Endodermal cell (in vitro differentiated cells): ENCODE measurements at regions not wholly inside any gene's neighbourhood (a gene's known extent, or its start where the extent isn't known, plus 50 kb on each side); places are given as distances from the start of the nearest gene placed in this dataset.

Experiments
- DNase-seq: peaks from one replicate; pipeline ENCODE4 v3.0.0-alpha.2; 2017
- H3K27ac ChIP-seq: 2 replicates; pipeline ENCODE4 v1.5.1; 2013; ENCODE audit warnings: mild to moderate bottlenecking, low read depth, low read length, moderate library complexity
- H3K27me3 ChIP-seq: 2 replicates; pipeline ENCODE4 v1.6.1; 2013; ENCODE audit warnings: mild to moderate bottlenecking, low read length, moderate library complexity; ENCODE audit not compliant: insufficient read depth, control insufficient read depth, poor library complexity, severe bottlenecking
- H3K36me3 ChIP-seq: 2 replicates; pipeline ENCODE4 v1.7.0; 2013; ENCODE audit warnings: mild to moderate bottlenecking, low read length, moderate library complexity; ENCODE audit not compliant: control insufficient read depth, insufficient read depth
- H3K4me1 ChIP-seq: one replicate; pipeline ENCODE4 v1.7.0; 2013; ENCODE audit warnings: low read length; ENCODE audit not compliant: control insufficient read depth, insufficient read depth
- H3K4me3 ChIP-seq: 2 replicates; pipeline ENCODE4 v1.5.1; 2013; ENCODE audit warnings: mild to moderate bottlenecking, low read length, moderate library complexity
- H3K9ac ChIP-seq: 2 replicates; pipeline ENCODE4 v1.6.1; 2013; ENCODE audit warnings: mild to moderate bottlenecking, low read length, moderate library complexity; ENCODE audit not compliant: poor library complexity, severe bottlenecking; ENCODE audit errors: extremely low read depth
- H3K9me3 ChIP-seq: 2 replicates; pipeline ENCODE4 v1.6.1; 2013; ENCODE audit warnings: mild to moderate bottlenecking, low read length, moderate library complexity; ENCODE audit not compliant: control insufficient read depth
- H3K27ac Mint-ChIP-seq: 2 replicates; pipeline ENCODE4 v1.8.0; 2020; ENCODE audit warnings: mixed read lengths
- H3K27me3 Mint-ChIP-seq: 2 replicates; pipeline ENCODE4 v1.8.0; 2021; ENCODE audit warnings: mild to moderate bottlenecking, mixed read lengths; ENCODE audit not compliant: insufficient read depth
- H3K36me3 Mint-ChIP-seq: 2 replicates; pipeline ENCODE4 v1.8.0; 2020; ENCODE audit warnings: low read depth, mixed read lengths
- H3K4me1 Mint-ChIP-seq: 2 replicates; pipeline ENCODE4 v1.8.0; 2020; ENCODE audit warnings: mixed read lengths
- H3K4me3 Mint-ChIP-seq: 2 replicates; pipeline ENCODE4 v1.8.0; 2020; ENCODE audit warnings: mild to moderate bottlenecking, moderate library complexity, mixed read lengths
- H3K9me3 Mint-ChIP-seq: 2 replicates; pipeline ENCODE4 v1.8.0; 2020; ENCODE audit warnings: mild to moderate bottlenecking, mixed read lengths
- CTCF ChIP-seq: fragments of 200-600 bp; sonication (generic); conservative IDR thresholded peaks from 2 replicates; pipeline ENCODE4 v1.5.0; 2021; ENCODE audit warnings: antibody characterized with exemption, mild to moderate bottlenecking
- WGBS, 2 experiments: methylation state at CpG; one replicate each; pipeline versions ENCODE4 v1.1.5 to v1.1.7; 2013; ENCODE audit warnings: missing lambda C conversion rate in 2 of 2, mixed read lengths in 1 of 2; ENCODE audit not compliant: insufficient coverage in 1 of 2, insufficient read length in 1 of 2; 5-methylcytosine and 5-hydroxymethylcytosine counted together

GRCh38 chr5:20276959-20277263, 288.9 kb upstream of the CDH18 start:
- Mint-ChIP-seq H3K27me3 (peaks cover 6% of the 10 kb centered on the region), H3K27ac (peak overlapping the region; percentile 19), H3K9me3 (peaks cover 9% of the 10 kb centered on the region), H3K4me3 (no peak overlapping the region), H3K4me1 (peaks cover 3% of the 10 kb centered on the region), H3K36me3 (peaks cover 2% of the 10 kb centered on the region)
- H3K27ac ChIP-seq, result no peak overlapping the region
- no peaks in the 10 kb centered on the region for H3K36me3 ChIP-seq
- H3K27me3 ChIP-seq, result no peaks in the 10 kb centered on the region
- no peaks in the 10 kb centered on the region for H3K4me1 ChIP-seq
- TF ChIP-seq CTCF, result no peak
- no peak overlapping the region for H3K9ac ChIP-seq
- 86 to 88% methylated on average over 4 to 5 of the region's 5 CpGs for WGBS, 2 experiments
- peak; percentile 47 for DNase-seq
- peaks cover 11% of the 10 kb centered on the region for H3K9me3 ChIP-seq
- no peak overlapping the region for H3K4me3 ChIP-seq

GRCh38 chr5:20276061-20276958, 288.3 kb upstream of the CDH18 start:
- H3K9me3 Mint-ChIP-seq, result peaks cover 9% of the 10 kb centered on the region
- no peaks in the 10 kb centered on the region for H3K4me1 ChIP-seq
- peak; percentile 48 for DNase-seq
- H3K36me3 Mint-ChIP-seq, result peaks cover 2% of the 10 kb centered on the region
- no peak overlapping the region for H3K27ac ChIP-seq
- no peak for TF ChIP-seq CTCF
- no peaks in the 10 kb centered on the region for H3K27me3 ChIP-seq
- 77 to 79% methylated on average over 3 of the region's 3 CpGs for whole genome bisulfite sequencing, 2 experiments
- H3K9ac ChIP-seq, result no peak overlapping the region
- peaks cover 6% of the 10 kb centered on the region for H3K27me3 Mint-ChIP-seq
- H3K27ac Mint-ChIP-seq, result peak overlapping the region; percentile 19
- peaks cover 3% of the 10 kb centered on the region for H3K4me1 Mint-ChIP-seq
- peaks cover 11% of the 10 kb centered on the region for H3K9me3 ChIP-seq
- no peak overlapping the region for H3K4me3 Mint-ChIP-seq
- no peaks in the 10 kb centered on the region for H3K36me3 ChIP-seq
- H3K4me3 ChIP-seq, result no peak overlapping the region

- TF ChIP-seq CTCF, result no peak
- Mint-ChIP-seq H3K36me3 (no peaks in the 10 kb centered on the region), H3K9me3 (peaks cover 7% of the 10 kb centered on the region), H3K27ac (no peak overlapping the region), H3K4me1 (no peaks in the 10 kb centered on the region), H3K4me3 (no peak overlapping the region), H3K27me3 (no peaks in the 10 kb centered on the region)
- WGBS, 2 experiments, result 83 to 95% methylated on average over 1 to 2 of the region's 2 CpGs
- no peak overlapping the region for H3K4me3 ChIP-seq
- H3K9ac ChIP-seq, result no peak overlapping the region
- H3K27ac ChIP-seq, result no peak overlapping the region
- no peaks in the 10 kb centered on the region for H3K27me3 ChIP-seq
- no peak for DNase-seq
- peaks cover 5% of the 10 kb centered on the region for H3K9me3 ChIP-seq
- H3K36me3 ChIP-seq, result no peaks in the 10 kb centered on the region
- H3K4me1 ChIP-seq, result no peaks in the 10 kb centered on the region
Measured at GRCh38 chr5:20266066-20266465, 278.1 kb upstream of the CDH18 start.
